Esophagus muscularis mucosa (tissue), 3 donors: ENCODE measurements at regions not wholly inside any gene's neighbourhood (a gene's known extent, or its start where the extent isn't known, plus 50 kb on each side); places are given as distances from the start of the nearest gene placed in this dataset.

Source experiments
- CTCF ChIP-seq, 3 experiments: fragments of 200-600 bp in 2 of 3; fragments of 450-650 bp in 1 of 3; sonication (generic) in 2 of 3; IDR thresholded peaks; one replicate each; pipeline ENCODE4 v1.5.1; 2017 to 2019; ENCODE audit warnings: antibody characterized with exemption in 3 of 3, mild to moderate bottlenecking in 2 of 3, moderate library complexity in 1 of 3
- POLR2A ChIP-seq: fragments of 450-650 bp; IDR thresholded peaks from one replicate; pipeline ENCODE4 v1.6.1; 2017; ENCODE audit warnings: antibody characterized with exemption, moderate library complexity, mild to moderate bottlenecking, low read depth
- POLR2AphosphoS5 ChIP-seq, 2 donors: sonication (generic); formaldehyde crosslinking; IDR thresholded peaks; one replicate each; pipeline ENCODE4 v1.6.1; 2017; ENCODE audit warnings: antibody characterized with exemption in 2 of 2

- TF ChIP-seq CTCF (IDR thresholded peaks at IDR 0.05) (no peak), POLR2A (no peak), POLR2AphosphoS5 (IDR thresholded peaks at IDR 0.05) (no peak)
Observed at GRCh38 chr11:15667127-15667725, 552.5 kb downstream of the INSC start.
